GM21528 (cell line): ENCODE measurements at regions not wholly inside any gene's neighbourhood (a gene's known extent, or its start where the extent isn't known, plus 50 kb on each side); places are given as distances from the start of the nearest gene placed in this dataset.
"Not testable (repeated sequence)": the region's sequence is repeated elsewhere in the genome, so short reads cannot be mapped to it uniquely, and the experiment has no call there.

Experiments used
- ATAC-seq: cut with Tn5 transposase; IDR thresholded peaks from one replicate; pipeline ENCODE4 v1.9.1; 2021; ENCODE audit warnings: mild to moderate bottlenecking, moderate library complexity; ENCODE audit not compliant: unreplicated experiment, low FRiP score

GRCh38 chr5:154565123-154565522 lies 87.1 kb upstream of the HAND1 start:
- no peak for ATAC-seq

- no peak for ATAC-seq
These were observed 84.3 kb upstream of the HAND1 start for GRCh38 chr5:154562244-154562880.

- ATAC-seq: no peak
These were observed 81.6 kb upstream of the HAND1 start for GRCh38 chr5:154559398-154560276.

GRCh38 chr5:154557548-154557947 lies 79.5 kb upstream of the HAND1 start:
- ATAC-seq: no peak

- ATAC-seq: no peak
These were observed 69.5 kb upstream of the HAND1 start for GRCh38 chr5:154547551-154547950.

- ATAC-seq: no peak
These were observed 68.7 kb upstream of the HAND1 start for GRCh38 chr5:154546719-154547118.

- no peak for ATAC-seq
These were observed 66.6 kb upstream of the HAND1 start for GRCh38 chr5:154544646-154545045.

- ATAC-seq: no peak
These were observed 65.4 kb upstream of the HAND1 start for GRCh38 chr5:154543380-154543779.

- no peak for ATAC-seq
These were observed 64.6 kb upstream of the HAND1 start for GRCh38 chr5:154542581-154542980.

- no peak for ATAC-seq
These were observed 64.0 kb upstream of the HAND1 start for GRCh38 chr5:154542000-154542399.

GRCh38 chr5:154541553-154541952 lies 63.5 kb upstream of the HAND1 start:
- ATAC-seq: no peak

- no peak for ATAC-seq
These were observed 62.6 kb upstream of the HAND1 start for GRCh38 chr5:154540600-154540999.

- ATAC-seq: no peak
These were observed 60.5 kb upstream of the HAND1 start for GRCh38 chr5:154538492-154538891.

- ATAC-seq: not testable (repeated sequence)
These were observed 58.4 kb upstream of the HAND1 start for GRCh38 chr5:154536439-154536838.

GRCh38 chr5:154535535-154535934 lies 57.5 kb upstream of the HAND1 start:
- ATAC-seq: no peak

GRCh38 chr5:154534457-154535050 lies 56.5 kb upstream of the HAND1 start:
- ATAC-seq: no peak

GRCh38 chr5:154529282-154529681 lies 51.3 kb upstream of the HAND1 start:
- ATAC-seq: no peak

- no peak for ATAC-seq
These were observed 50.1 kb upstream of the HAND1 start for GRCh38 chr5:154528005-154528594.
